NCI-H446 treated with DMSO at 0.1 percent for 48 hours (cell line): ENCODE measurements at regions not wholly inside any gene's neighbourhood (a gene's known extent, or its start where the extent isn't known, plus 50 kb on each side); places are given as distances from the start of the nearest gene placed in this dataset.

Experiments used
- DNase-seq: peaks from one replicate; lab custom pipeline; 2025; lab: John Stamatoyannopoulos, UW

DNA sequence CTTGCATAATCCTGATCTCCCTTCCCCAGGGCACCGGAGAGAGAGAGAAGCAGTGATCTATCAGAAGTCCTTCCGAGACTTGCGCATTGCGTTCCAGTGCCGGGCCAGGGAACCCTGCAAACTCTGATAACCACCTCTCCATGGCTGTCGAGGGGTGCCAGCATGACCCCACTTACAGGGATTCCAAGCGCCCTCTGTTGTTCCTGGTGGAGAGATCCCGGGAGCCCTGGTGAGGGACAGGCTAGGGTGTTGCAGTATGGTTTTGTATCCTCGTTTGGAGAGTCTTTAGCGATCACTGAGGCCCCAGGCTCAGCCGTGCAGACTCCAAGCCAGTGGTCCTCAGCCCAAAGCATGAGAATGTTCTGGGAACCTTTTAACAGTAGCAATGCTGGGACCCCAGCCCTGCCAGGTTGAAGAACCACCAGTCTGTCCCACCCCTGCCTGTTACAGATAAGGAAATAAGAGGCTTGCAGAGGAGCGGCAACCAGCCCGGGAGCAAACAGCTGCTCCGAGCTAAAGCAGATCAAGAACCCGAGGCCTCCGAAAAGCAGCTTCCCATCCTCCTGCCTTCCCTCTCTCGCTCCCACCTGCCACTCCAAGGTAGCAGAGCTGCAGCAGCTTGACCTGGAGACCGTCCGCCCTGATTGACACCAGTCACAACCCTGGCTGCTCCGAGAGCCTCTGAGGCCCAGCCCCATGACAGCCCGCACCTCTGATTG lies 150.3 kb upstream of the RPL38 start:
- no peak for DNase-seq

DNA sequence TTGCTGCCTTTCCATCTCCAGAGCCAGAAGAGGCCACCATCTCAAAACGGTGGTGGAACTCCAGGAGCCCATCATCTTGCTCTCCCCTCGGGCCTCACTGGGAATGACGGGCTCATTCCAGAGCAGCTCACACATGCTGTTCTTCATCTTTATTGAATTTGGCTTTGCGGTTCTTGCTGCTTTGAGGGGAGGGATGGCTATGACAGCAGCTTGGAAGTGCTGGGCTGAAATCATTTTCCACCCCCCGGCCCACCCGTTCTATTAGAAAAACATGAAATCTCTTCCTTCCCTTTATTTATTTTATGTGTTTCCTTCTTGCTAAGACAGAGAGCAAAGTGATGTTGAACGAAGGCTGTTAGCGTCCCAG lies 149.8 kb upstream of the RPL38 start:
- DNase-seq, result no peak

DNA sequence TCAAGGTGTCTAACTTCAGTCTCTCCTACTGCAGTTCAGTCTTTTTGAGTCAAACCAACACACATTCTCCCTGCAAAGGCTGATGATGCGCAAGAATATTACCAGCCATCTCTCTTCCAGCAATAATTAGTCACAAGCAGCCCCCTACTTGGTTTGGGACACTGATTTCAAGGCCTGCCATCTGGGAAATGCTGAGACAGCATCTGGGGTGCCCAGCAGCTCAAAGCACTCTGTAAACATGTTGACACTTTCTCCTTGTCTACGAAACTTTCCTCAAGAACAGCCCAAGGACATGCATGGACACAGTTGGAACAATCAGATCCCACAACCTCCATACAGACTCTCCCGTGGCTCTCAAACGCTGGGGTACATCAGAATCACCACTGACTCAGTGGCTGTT lies 149.2 kb upstream of the RPL38 start:
- DNase-seq, result no peak

DNA sequence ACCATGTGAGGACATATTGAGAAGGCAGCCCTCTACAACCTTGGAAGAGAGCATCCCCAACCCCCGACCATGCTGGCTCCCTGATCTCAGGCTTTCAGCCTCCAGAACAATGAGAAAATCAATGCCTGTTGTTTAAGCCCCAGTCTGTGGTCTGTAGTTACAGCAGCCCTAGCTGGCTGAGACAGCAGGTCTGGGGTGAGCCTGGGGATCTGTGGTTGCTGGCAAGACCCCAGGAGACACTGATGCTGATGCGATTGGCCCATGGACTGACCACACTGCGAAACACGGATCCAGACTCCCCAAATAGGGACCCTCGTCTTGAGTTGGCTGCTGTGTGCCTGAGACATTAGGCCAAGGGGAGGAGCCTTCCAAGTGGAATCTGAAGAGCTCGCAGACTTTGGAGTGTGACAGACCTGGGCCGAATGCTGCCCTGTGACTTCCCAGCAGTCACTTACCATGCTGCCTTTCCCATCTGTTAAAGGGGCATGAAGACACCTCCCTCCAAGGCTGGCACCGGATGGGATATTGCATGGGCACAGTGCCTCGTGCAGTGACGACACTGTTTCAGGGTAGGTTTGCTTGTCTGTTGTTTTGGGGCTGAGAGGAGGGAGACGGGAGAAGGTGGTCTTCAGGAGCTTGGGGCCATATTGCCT lies 147.8 kb upstream of the RPL38 start:
- DNase-seq, result no peak

DNA sequence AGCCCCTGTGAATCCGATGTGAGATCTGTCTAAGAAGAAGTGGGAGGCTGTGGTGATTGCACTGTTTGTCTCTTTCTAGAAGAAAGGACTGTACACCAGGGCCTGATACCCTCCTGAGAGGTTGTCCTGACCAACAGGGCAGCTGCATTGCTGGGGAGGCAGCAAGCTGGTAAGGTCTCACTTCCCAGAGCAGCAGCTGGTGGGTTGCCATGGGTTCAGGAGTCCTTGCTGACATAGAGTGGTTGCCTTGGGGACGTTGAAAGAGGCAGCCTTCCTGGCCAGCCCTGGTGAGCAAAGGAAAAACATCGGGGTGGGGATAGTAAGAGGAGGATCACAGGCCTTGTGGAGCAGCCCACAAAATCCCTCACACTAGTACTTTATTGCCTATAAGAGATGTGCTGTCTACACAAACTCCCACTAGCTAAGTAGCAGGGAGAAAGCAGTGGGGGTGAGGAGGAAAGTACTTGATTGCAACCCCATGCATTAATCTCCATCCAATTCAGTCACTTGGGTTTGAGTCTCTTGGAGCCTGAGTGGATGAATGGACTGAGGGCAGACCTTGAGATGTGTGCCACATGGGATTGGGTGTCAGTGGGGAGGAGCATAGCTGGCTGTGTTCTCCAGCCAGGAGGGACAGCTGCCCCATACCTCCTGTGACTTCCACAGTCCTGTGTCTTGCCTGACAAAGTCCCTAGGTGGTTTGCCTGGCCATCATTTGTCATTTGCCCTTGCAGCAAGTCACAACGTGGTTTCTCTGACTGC lies 143.8 kb upstream of the RPL38 start:
- no peak for DNase-seq

DNA sequence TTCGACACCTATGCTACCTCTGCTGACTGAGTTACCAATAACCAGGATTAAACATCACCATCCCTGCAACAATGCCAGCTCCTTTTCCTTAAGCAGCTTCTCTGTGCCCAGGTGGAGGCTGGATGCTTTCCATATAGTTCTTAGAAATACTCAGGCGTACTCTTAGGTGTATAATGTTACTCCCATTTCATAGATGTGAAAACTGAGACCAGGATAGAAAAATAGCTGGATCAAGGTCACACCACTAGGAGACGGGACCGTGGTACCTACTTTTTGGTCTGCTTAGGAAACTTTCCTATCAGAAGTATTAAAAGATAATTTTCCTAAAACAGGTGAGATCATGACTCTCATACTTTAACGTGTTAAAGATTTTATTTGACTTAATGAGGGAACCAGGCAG lies 141.7 kb upstream of the RPL38 start:
- no peak for DNase-seq

DNA sequence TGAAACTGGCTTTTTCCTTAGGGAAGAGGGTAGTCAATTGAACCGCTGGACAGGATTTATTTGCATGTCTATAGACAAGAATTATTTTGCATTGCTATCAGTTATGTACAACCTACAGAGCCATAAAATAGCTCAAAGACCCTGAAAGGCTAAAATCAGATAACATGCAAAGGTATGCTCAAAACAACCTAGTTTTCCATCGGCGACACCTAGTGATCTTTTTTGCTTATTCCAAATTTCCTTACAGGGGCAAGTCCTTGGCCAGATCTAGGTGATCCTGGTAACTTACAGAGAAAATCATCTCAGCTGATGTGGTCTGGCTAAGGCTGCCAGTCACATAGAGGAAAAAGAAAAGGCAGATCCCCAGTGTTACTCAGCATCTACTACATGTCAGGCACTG lies 141.2 kb upstream of the RPL38 start:
- no peak for DNase-seq

DNA sequence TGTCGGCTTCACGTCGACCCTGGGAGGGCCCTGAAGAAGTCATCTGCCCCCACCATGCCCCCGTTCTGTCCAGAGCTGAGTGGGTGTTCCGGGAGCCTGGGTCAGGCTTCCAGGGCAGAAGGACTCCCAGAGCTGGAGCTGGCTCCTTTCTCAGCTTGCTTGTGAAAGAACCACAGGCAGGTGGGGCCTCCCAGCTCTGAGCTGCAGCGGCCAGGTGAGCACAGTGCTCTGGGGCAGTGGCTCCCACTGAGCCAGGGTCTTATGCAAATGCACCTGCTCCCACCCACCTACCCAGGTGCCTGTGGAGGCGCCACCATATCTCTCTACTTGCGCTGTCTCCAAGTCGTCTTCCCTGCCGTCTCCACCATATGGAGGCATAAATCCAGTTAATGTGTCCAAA lies 140.0 kb upstream of the RPL38 start:
- DNase-seq, result no peak

DNA sequence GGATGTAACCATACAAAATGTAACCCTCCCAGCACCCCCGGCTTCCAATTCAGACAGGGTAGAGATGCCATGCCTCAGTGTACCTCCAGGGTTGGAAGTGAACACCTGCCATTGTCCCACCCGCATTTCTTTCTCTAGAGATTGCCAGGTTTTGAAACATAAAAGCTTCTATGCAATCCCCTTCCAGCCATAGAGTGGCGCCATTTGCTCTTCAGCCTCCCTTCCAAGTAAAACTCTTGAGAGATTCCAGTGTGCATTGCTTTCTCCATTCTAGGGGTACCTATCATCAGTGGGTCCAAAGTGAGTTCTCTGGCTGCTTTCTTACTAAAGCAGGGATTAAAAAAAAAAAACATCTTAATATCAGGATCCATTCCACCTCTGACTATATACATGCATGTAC lies 133.1 kb upstream of the RPL38 start:
- no peak for DNase-seq

DNA sequence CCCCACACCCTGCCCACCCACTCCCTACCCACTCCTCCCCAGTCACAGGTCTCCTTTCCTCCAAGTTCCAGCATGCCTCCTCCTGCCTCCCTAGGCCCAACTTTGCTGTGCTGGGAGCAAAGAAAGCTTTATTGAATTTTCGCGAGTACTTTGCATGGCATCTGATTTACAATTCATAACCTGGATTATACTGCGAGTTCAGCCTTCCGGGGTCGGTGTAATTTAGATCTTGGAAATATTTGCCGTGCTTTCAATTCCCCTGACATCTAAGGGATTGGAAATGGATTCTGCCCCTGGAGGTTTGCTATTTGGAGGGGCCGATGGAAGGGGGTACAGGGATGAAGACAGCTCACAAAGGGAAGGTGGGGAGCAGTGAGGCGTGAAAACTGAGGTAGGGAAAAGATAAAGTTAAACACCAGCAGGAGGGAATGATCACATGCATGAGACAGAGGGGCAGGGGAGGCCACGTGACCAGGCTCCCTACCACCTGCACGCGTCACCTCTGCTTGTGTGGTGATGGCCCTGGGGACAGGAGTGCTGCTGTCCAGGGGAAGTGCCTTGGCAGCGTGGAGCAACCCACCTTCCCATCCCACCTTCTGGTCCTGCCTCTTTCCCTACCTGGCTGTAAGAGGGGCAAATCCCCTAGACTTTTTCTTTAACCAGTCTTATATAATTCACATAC lies 132.3 kb upstream of the RPL38 start:
- DNase-seq, result no peak

DNA sequence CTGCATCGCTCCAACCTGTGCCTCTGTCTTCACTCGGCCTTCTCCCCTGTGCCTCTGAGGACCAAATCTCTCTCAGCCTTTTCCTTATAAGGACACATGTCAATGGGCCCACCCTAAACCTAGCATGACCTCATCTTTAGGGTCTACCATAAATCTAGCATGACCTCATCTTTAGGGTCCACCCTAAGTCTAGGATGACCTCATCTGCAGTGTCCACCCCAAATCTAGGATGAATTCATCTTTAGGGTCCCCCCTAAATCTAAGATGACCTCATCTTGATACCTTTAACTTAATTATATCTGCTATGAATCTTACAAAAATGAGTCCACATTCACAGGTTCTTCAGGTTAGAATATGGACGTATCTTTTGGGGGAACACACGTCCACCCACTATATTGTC lies 131.1 kb upstream of the RPL38 start:
- no peak for DNase-seq

DNA sequence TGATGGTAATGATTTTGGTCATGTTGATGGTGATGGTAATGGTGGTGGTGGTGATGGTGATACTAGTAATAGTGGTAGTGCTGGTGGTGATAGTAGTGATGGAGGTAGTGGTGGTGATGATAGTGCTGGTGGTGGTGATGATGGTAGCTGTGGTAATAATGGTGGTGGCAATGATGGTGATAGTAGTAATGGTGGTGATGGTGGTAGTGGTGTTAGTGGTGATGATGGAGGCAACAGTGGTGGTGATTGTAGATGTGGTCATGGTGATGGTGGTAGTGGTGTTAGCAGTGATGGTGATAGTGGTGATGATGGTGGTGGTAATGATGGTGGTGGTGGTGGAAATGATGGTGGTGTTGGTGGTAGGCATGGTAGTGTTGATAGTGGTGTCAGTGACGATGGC lies 127.0 kb upstream of the RPL38 start:
- no peak for DNase-seq

DNA sequence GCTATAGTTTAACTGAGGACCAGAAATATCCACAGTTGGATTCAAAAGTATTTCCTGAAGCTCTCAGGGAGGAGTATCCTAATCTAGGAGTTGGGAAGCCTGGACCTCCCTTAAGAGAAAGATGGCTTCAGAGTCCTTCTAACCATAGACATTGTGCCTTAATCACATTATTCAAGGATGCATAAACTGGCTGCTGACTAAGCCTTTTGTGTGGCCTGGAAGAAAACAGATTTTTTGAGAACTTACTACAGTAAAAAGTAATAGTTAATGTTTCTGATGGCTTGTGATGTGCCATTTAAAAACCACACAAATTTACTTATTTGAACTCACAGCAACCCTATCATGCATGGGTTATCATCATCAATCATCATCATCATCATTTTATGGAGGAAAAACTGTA lies 126.2 kb upstream of the RPL38 start:
- DNase-seq, result no peak

DNA sequence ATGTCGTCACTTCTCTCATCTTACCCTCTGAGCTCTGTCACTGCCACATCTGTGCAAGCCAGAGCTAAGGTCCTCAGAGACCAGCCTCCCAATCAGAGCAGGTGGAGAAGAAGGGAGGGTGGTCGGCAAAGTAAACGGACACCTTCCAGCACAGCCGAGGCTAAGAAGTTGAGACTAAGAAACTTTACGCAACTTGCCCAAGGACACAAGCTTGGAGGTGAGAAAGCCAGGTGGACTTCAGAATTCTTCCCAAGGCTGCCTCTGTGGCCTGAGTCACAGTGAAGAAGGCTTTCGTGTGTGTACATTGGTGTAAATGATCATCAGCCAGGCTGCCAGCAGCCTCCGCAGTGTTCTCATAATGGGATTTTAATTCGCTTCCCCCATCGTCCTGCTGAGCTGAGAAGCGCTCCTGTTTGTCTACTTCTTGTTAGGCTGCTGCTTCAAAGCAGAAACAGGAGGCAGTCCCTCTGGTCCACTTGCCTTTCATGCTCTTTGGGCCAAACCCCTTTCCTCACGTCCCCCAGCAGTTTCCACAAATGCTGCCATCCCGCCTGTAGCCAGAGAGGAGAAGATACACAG lies 125.0 kb upstream of the RPL38 start:
- DNase-seq, result no peak

DNA sequence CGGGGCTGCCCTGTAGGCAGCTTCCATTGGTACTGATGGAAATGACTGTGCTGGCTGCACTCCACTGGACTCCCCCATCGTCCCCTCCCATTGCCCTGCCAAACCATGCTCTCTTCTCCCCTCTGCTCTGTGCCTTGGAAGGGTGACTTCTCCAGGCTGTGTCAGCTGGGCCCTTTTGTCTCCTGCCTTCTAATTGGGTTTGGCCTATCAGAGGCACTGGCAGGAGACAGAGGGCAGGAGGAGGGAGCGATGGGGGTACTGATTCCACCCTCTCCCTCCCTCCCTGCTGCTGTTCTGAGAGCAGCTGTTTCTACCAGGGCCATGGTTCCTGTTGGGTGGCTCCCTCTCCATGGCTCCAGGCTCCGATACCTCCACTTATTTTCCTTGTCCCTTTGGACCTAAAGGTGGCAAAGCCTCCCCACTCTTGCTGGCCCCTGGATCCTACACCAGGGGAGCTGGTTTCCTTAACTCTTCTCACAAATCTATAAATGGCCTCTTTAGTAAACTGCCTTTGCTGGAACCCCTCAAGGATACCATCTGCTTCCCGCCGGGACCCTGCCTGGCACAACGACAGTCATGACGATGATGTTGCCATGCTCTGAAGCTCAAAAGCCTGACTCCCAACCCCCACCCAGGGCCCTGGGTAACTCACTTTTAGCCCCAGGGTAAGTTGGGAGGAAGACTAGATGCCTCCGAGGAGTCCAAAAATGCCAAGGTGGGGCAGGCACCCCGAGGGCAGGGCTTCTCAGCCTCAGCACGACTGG lies 123.8 kb upstream of the RPL38 start:
- no peak for DNase-seq

DNA sequence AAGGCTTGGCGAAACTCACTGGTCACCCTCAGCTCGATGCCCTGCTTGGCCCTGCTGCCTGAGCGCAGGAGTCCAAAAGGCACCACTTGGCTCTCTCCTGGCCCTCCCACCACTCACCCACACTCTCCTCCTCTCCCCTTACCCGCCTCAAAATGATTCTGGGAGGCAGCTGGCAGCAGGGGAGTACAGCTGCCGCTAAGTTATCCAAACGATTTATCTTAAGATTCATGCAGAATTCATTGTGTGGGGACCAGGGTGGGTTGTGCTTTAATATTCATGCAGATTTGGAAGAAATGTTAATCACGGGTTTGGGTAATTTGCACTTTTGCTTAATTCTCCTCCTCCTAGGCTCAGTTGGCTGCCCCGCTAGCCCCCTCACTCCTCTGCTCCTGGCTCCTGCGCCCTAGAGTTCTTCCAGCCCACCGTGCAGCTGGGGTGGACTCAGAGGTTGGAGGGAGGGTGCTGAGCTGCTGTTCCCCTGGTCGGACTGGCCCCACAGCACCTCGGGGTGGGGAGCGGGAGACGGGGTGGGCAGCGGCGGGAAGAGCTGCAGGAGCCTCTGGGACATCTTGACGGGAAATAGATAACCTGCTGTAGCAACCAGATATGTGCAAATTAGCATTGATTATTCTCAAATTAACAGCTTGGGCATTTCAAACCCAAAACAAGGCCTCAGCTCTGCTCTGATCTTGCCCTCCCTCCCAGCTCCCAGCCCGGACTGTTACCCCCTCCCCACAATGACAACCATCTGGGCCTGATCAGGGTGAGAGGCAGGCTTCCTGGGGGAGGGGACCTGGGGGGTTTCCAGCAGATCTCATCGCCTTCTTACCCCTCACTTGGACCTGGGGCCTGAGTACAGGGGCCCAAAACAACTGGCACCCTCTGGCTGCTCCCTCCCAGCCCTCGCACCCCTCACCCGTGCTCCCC lies 122.6 kb upstream of the RPL38 start:
- DNase-seq, result no peak

DNA sequence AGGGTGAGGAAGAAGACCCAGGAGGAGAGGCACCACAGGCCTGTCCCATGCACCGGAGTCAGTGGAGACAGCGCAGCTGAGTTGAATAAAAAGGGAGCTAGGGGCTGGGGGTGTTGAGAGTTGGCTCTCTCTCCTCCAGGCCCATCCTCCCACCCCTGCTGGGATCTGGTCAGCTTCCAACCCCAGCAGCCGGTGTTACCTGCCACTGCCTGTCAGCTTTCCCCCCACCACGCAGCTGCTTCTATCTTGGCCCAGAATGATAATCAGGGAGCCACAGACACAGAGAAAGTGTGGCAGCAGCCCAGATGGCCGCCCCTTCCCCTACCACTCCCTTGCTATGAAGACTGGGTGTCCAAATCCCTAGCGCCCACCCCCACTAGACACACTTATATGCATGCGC lies 120.6 kb upstream of the RPL38 start:
- peak; percentile 18 for DNase-seq

DNA sequence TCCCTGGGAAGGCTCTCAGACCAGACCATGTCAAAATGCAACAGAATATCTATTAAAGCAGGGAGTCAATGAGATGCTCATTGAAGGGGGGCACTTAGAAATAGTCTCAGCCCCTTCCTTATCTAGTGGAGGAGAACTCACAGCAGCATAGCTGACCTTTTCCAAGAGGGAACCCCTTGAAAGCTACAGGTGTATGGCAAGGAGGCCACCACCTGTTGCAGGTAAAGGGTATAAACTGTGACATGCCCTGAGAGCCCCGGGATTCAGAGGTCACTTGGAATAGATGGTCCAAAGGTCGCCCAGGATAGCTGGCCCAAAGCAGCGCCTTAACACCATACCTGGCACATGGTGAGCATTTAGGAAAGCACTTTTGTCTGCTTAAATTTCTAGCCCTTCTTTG lies 120.2 kb upstream of the RPL38 start:
- DNase-seq, result no peak

DNA sequence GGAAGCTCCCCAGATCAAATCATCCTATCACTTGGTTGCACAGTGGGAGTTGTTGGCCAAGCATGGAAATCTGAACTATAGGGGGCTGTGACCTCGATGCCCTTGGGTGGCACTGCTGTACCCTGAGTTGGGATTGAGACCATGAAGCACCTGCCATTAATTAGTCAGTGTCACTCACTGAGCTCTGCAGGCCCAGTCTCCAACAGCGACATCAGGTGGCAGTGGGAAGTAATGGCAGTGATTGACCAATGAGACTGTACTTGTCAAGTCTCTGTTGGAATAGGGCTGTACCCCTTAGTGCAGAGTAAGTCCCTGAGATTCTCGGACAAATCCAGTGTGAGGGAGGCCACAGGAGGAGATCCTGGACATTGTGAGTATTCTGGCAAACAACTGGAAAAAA lies 118.0 kb upstream of the RPL38 start:
- no peak for DNase-seq

DNA sequence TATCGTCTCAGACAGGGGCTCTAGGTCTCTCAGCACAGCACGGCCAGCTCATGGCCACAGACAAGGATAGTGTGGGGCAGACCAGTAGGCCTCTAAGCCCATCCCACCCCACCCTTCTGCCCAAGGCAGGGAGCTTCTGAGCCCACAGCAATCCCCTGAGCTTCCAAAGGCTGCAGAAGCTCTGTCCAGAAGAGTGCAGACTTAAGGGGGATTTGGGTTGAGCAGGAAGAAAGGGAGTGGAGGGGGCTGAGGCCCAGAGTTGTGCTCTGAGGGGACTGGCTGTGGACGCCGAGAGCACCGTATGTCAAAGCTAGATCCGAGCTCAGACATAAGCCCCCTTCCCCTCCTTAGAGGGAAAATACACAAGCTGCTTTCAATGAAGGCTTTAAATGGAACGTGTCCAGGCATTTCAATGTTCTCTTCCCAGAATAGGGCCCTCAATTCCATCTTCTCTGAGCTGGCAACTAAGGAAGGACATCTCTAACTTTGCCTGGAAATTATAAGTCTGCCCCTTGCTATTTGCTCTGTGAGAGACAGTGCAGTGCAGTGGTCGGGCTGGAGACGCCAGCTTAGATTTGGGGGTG lies 116.4 kb upstream of the RPL38 start:
- DNase-seq, result no peak
